ENCODE measurements at regions not wholly inside any gene's neighbourhood (a gene's known extent, or its start where the extent isn't known, plus 50 kb on each side); places are given as distances from the start of the nearest gene placed in this dataset.

GRCh38 chr20:11447371-11448100, 470.2 kb upstream of the BTBD3 start:
- DNase-seq (ENCODE audit: low read depth in 2 of 2), result no peak

DNA sequence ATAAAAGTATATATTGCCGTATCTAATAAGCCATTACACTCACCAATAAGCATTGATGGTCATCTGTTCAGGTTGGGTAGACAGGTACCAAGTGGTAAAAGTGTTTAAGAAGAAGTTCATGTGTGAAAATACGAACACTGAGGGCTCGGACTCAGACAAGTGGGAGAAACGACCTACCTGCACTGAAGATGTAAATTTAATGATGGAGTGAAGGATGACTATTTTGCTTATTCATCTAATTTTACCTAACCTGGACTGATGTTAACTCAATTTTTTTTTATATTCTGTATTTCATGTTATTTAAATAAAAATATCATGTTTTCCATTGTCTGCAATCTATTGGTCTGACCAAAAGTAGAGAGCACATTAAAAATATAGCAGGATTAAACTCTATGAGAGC, 469.1 kb upstream of the BTBD3 start:
- DNase-seq (ENCODE audit: low read depth in 2 of 2), result no peak

DNA sequence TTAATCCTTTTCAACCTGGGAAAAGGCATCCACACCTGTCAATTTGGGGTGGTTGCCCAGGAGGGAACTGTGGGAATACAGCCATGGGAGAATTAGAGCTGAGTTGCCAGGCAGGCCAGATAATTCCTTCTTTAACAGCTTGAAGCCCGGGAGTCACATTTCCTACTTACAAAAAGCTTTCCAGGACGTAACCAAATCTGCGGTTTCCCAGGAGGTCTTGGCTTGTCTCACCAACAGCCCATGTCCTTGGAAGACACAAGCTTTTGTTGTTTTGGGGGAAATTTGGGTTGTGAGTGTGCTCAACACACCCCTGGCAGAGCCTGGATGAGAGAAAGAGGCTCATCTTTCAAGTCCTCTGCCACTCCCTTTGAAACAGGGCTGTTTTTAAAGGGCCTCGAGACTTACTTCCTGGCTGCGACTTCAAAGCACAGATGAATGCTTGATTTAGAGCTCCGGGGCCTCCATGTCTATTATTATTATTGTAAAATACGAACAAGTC, 465.9 kb upstream of the BTBD3 start:
- DNase-seq (ENCODE audit: low read depth in 2 of 2), result no peak

GRCh38 chr20:11452326-11452725, 465.4 kb upstream of the BTBD3 start:
- no peak for DNase-seq (ENCODE audit: low read depth in 2 of 2)

DNA sequence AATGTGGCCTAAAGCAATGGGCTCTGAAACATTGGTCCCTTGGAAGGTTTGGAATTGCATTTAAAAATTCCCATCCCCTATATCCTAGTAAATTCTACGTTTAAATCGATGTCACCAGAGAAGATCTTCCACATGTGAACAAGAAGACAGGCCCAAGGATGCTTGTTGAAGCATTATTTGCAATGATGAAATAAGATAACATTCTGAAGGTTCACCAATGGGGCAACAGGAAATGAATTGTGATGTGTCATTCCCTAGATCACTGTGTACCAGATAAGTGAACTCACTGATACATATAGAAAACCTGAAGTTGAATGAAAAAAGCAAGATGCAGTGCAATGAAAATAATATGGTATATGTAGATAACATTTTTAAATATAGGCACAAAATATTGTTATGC, 464.3 kb upstream of the BTBD3 start:
- no peak for DNase-seq (ENCODE audit: low read depth in 2 of 2)

- DNase-seq (ENCODE audit: low read depth in 2 of 2), result no peak
Observed at GRCh38 chr20:11454966-11455799, 462.5 kb upstream of the BTBD3 start.

DNA sequence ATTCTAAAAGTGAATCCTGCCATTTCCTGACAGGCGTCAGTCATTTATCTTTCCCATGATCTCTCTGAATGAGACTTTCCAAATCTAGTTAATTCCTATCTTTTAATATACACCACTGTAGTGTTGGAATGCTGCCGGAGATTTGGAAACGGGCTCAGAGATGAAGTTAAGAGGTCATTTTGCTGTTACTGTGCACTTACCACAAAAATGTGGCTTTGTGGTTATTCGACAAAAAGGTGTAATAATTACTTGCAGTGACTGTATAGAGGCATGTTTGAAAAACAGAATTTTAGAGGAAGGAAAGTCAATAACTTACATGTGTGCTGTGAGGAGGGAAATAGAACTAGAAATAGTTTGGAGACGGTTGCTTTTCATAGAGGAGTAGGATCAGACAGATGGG, 460.2 kb upstream of the BTBD3 start:
- no peak for DNase-seq (ENCODE audit: low read depth in 2 of 2)

- DNase-seq (ENCODE audit: low read depth in 2 of 2), result no peak
Observed at GRCh38 chr20:11459090-11459890, 458.4 kb upstream of the BTBD3 start.

DNA sequence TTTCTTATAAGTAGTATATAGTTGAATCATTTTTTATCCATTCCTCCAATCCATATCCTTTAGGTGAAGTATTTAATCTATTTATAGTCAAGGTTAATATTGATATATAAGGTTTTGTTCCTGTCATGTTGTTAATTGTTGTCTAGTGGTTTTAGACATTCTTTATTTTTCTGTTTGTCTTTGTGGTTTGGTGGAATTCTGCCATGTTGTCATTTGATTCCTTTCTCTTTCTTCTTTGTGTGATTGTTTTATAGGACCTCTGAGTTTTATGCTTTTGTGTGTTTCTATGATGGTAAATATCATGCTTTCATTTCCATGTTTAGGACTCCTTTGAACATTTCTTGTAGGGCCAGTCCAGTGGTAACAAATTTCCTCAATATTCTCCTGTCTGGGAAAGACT, 450.3 kb upstream of the BTBD3 start:
- no peak for DNase-seq (ENCODE audit: low read depth in 2 of 2)

- no peak for DNase-seq (ENCODE audit: low read depth in 2 of 2)
Observed at GRCh38 chr20:11468880-11469279, 448.8 kb upstream of the BTBD3 start.

DNA sequence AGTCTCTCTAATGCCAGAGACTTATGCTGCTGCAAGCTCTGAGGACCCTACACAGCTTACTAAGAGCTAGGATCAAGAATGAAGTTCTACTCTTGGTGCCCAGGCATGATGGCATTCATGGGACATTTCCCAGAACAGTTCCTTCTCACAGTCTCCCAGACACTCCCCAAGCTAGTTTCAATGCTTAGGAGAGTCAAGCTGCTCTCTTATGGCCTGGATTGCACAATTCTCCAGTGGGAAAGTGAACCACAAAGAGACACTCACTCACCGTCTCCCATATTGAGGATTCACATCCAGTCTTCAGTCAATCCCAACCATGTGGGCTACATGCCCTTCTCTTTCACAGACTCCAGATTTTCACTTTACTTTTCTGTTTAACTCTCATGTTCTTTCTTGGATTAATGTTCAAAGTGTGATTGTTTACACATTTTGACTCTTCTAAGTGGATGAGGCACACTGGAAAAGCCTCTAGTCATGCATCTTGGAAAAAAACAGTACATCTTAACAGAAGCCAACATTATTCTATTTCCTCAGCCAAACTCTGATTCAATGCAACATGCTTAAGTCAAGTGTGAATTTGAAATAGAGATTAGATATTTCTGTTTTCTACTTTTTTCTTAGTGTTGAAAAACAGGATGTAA, 447.8 kb upstream of the BTBD3 start:
- DNase-seq (ENCODE audit: low read depth in 2 of 2), result no peak

- no peak for DNase-seq (ENCODE audit: low read depth in 2 of 2)
Observed at GRCh38 chr20:11473983-11474382, 443.7 kb upstream of the BTBD3 start.

DNA sequence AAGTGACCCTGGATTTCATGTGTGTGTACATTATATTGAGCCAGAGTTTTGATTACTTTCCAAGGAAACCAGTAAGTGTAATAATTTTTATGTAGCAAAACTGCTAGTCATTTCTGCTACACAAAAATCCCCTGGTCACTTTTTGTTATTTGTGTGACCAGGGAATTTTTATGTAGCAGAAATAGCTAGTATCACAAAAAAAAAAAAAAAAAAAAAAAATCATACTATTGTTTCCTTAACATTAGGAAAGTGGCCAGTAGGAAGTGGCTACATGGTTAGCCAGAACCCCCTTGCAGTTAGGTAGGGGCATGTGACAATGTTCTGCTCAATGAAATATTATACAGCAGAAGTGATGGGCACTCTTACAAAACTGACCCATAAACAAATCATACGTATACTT, 434.0 kb upstream of the BTBD3 start:
- DNase-seq (ENCODE audit: low read depth in 2 of 2), result no peak

- no peak for DNase-seq (ENCODE audit: low read depth in 2 of 2)
Observed at GRCh38 chr20:11484479-11484878, 433.2 kb upstream of the BTBD3 start.

- no peak for DNase-seq (ENCODE audit: low read depth in 2 of 2)
Observed at GRCh38 chr20:11492386-11492785, 425.3 kb upstream of the BTBD3 start.

- DNase-seq (ENCODE audit: low read depth in 2 of 2), result no peak
Observed at GRCh38 chr20:11492846-11493245, 424.8 kb upstream of the BTBD3 start.

DNA sequence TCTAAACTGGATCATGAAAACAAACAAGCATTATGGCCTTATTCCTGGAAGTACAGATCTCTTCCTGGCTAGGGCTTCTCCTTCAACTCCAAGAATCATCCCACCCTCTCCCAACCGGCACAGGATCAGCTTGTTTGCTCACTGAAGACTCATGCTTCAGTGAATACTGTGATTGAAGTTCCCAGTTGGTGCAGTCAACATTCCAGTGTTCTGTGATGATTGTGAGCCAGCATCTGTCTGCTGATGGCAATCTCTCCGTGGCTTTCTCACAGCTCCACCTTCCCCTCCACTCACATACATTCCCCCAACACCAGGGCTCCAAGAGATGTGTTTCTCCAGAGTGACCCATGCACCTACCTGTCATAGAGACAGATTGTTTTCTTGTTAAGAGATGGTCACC, 421.3 kb upstream of the BTBD3 start:
- DNase-seq (ENCODE audit: low read depth in 2 of 2), result no peak

GRCh38 chr20:11497545-11497944, 420.1 kb upstream of the BTBD3 start:
- no peak for DNase-seq (ENCODE audit: low read depth in 2 of 2)

DNA sequence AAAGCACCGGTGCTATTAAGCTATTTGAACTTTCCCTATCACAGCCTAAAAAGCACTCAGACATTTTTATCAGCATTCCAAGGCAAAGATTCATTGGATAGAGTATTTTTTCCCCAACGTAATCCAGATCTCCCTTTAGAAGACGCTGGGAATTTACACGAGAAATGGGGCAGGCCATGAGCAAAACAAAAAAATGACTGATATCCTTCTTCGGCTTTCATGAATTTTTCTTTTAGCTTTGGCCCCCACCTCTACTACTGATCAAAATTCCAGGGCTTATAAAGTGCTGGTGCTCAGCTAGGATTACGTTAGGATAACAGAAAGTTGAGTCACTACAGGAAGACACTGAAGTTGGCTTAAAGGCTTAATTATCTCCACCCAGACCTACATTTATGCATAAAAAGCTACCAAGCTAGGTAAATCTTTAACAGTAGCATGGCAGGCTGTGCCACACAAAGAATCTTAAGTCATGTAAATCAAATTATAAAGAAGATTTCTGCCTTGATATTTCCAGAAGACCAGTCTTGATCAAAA, 418.5 kb upstream of the BTBD3 start:
- DNase-seq (ENCODE audit: low read depth in 2 of 2), result no peak

DNA sequence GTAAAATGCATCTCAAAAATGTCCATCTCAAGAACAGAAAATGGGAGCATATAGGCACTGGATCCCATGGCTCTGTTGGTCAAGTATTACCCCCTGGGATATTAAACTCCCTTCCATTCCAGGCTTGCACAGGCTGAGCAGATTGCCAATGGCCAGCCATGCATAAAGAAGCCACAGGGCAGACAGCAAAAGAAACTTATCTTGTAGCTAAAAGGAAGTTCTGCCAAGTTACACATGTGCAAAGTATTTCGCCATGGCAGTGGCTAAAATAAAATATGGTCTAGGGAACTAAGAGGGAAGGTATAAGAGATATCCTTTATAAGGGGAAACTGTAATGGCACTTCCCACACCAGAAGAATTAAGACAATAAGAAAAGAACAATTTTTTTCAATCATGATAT, 415.6 kb upstream of the BTBD3 start:
- DNase-seq (ENCODE audit: low read depth in 2 of 2), result no peak

DNA sequence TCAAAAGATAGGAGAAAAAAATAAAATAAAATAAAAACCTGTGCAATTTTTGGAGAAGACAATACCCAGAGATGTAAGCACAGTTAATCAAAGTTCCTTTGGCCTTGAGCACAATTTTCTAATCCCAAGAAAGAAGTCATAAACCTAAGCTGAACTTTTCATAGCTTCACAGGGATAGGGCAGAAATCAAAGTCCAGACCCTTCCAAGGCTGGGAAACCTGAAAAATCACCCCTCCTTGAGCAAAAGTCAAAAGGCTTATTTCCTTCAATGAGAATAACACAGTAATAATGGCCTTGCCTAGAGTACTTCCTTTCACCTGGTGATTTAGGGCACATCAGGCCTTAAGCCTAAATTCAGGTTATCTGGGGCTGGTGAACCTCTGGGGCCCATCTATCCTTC, 415.0 kb upstream of the BTBD3 start:
- DNase-seq (ENCODE audit: low read depth in 2 of 2), result no peak

DNA sequence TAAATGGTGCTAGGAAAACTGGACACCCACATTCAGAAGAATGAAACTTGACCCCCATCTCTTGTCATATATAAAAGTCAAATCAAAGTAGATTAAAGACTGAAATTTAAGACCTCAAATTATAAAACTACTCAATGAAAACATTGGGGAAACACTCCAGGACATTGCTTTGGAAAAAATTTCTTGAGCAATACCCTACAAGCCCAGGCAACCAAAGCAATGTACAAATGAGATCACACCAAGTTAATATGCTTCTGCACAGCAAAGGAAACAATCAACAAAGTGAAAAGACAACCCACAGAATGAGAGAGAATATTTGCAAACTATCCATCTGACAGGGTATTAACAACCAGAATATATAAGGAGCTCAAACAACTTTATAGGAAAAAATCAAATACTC, 407.9 kb upstream of the BTBD3 start:
- no peak for DNase-seq (ENCODE audit: low read depth in 2 of 2)
